Calu3 (cell line): ENCODE measurements at regions not wholly inside any gene's neighbourhood (a gene's known extent, or its start where the extent isn't known, plus 50 kb on each side); places are given as distances from the start of the nearest gene placed in this dataset. TPM values are rescaled to one million over a fixed set of nuclear protein-coding genes. Genes with fewer than 3 reads are reported as not detected.
"Not testable (repeated sequence)": the region's sequence is repeated elsewhere in the genome, so short reads cannot be mapped to it uniquely, and the experiment has no call there.

Experiments used
- BruUV-seq: library from RNA; stranded (reverse); fragments of 400-500 nt; replicated peaks from 2 replicates; lab custom pipeline; 2021; lab: Mats Ljungman, UMichigan
- CTCF ChIA-PET: fragments of 300-600 bp; sonication (Branson Sonifier 250); formaldehyde crosslinking; loops from one replicate; lab custom pipeline; 2022; ENCODE audit warnings: antibody characterized with exemption; lab: Charles Lee
- DNase-seq: peaks from one replicate; pipeline ENCODE4 v3.0.0; 2022
- H3K27ac Mint-ChIP-seq: one replicate; pipeline ENCODE4 v1.8.0; 2022; ENCODE audit warnings: mixed read lengths; ENCODE audit not compliant: unreplicated experiment
- H3K27me3 Mint-ChIP-seq: one replicate; pipeline ENCODE4 v1.8.0; 2022; ENCODE audit warnings: mixed read lengths; ENCODE audit not compliant: unreplicated experiment
- H3K36me3 Mint-ChIP-seq: one replicate; pipeline ENCODE4 v1.8.0; 2022; ENCODE audit warnings: mild to moderate bottlenecking, moderate library complexity, mixed read lengths; ENCODE audit not compliant: insufficient read depth, unreplicated experiment
- H3K4me1 Mint-ChIP-seq: one replicate; pipeline ENCODE4 v1.8.0; 2022; ENCODE audit warnings: mild to moderate bottlenecking, low read depth, mixed read lengths; ENCODE audit not compliant: unreplicated experiment
- H3K4me3 Mint-ChIP-seq: one replicate; pipeline ENCODE4 v1.8.0; 2022; ENCODE audit warnings: mild to moderate bottlenecking, low read depth, moderate library complexity, mixed read lengths; ENCODE audit not compliant: unreplicated experiment
- H3K9me3 Mint-ChIP-seq: one replicate; pipeline ENCODE4 v1.8.0; 2022; ENCODE audit warnings: low read depth, mixed read lengths; ENCODE audit not compliant: unreplicated experiment
- CTCF ChIP-seq: fragments of 200-600 bp; IDR thresholded peaks from one replicate; pipeline ENCODE4 v1.8.0; 2022; ENCODE audit warnings: antibody characterized with exemption; ENCODE audit not compliant: unreplicated experiment
- intact Hi-C: fragments of 100-400 bp; cut with micrococcal nuclease; formaldehyde crosslinking; loops from one replicate; pipeline ENCODE4 v1.10.0; 2022; ENCODE audit not compliant: unreplicated experiment
- microRNA-seq: library from miRNA; unstranded; fragments of <30 nt; microRNA quantifications from one replicate; pipeline ENCODE4 v1.2.0, GENCODE V29; 2022

DNA sequence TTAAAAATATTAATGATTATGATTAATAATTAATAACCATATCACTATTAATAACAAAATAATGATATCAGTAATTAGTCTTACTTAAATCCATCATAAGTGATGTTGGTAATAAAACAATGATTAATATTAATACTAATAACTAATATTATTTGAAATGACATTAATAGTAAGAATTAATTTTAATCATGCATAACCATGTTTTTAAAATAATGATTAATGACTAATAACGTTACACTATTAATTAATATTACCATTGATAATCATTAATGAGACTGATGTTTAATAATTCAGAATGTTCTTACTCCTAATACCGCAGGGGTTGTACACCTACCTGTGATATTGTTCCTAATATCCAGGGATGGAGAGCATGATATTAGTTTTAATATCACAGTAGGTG, 53.4 kb upstream of the FRG2C start:
- H3K4me1 Mint-ChIP-seq, result no peaks in the 10 kb centered on the region
- H3K27ac Mint-ChIP-seq, result no peak overlapping the region
- no peak for TF ChIP-seq CTCF
- intact Hi-C loops, result no loop called here
- peaks cover 9% of the 10 kb centered on the region for H3K9me3 Mint-ChIP-seq
- H3K4me3 Mint-ChIP-seq, result no peak overlapping the region
- no peaks in the 10 kb centered on the region for H3K27me3 Mint-ChIP-seq
- BruUV-seq, result no TSS peak
- H3K36me3 Mint-ChIP-seq, result no peaks in the 10 kb centered on the region
- CTCF ChIA-PET, result no interaction called here
- DNase-seq, result no peak

DNA sequence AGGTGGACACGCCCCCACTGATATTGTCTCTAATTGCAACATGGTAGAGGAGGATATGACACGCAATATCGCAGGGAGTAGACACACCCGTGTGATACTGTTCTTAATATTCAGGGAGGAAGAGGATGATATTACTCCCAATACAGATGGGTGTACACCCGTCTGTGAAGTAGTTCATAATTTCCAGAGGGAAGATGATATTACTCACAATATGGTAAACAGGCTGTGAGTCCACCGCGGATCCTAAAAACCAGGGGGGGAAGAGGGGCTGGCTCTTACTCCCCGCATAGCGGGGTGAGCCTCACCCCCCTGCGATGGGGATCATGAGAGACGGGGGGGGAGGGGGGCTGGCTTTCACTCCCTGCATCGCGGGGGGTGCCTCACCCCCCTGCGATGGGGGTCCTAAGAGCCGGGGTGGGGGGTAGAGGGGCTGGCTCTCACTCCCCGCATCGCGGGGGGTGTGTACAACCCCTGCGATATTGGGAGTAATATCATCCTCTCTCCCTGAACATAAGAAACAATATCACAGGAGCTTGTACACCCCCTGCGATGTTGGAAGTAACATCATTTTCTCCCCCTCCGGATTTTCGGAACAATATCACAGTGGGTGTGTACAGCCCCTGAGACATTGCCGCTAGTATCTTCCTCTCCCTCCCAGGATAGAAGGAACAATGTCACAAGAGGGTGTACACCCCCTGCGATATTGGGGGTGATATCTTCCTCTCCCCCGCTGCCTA, 52.2 kb upstream of the FRG2C start:
- H3K27ac Mint-ChIP-seq, DNase-seq, intact Hi-C loops, CTCF ChIA-PET, H3K36me3 Mint-ChIP-seq, H3K4me1 Mint-ChIP-seq, H3K9me3 Mint-ChIP-seq, H3K27me3 Mint-ChIP-seq, H3K4me3 Mint-ChIP-seq, BruUV-seq: not testable (repeated sequence)

Small RNA genes in the stretch of these regions (microRNA-seq; reads per million reads assigned to microRNA genes)
- not detected for gene MIR4444-2
